Skeletal muscle satellite cell (primary cell): ENCODE measurements at regions not wholly inside any gene's neighbourhood (a gene's known extent, or its start where the extent isn't known, plus 50 kb on each side); places are given as distances from the start of the nearest gene placed in this dataset.

Experiments
- H3K27me3 ChIP-seq: 2 replicates; pipeline ENCODE4 v1.7.0; 2013; ENCODE audit warnings: low read length; ENCODE audit not compliant: control insufficient read depth, insufficient read depth
- H3K36me3 ChIP-seq: 2 replicates; pipeline ENCODE4 v1.7.0; 2013; ENCODE audit warnings: mild to moderate bottlenecking, control low read depth, low read length; ENCODE audit not compliant: insufficient read depth
- H3K4me1 ChIP-seq: 2 replicates; pipeline ENCODE4 v1.7.0; 2013; ENCODE audit warnings: low read length; ENCODE audit not compliant: control insufficient read depth, insufficient read depth
- H3K4me2 ChIP-seq: 2 replicates; pipeline ENCODE4 v1.7.0; 2013; ENCODE audit warnings: mild to moderate bottlenecking, low read length
- H3K4me3 ChIP-seq: 2 replicates; pipeline ENCODE4 v1.7.0; 2013; ENCODE audit warnings: low read length
- H3K9ac ChIP-seq: 2 replicates; pipeline ENCODE4 v1.7.0; 2013; ENCODE audit warnings: mild to moderate bottlenecking, low read depth, low read length, moderate library complexity
- H3K9me3 ChIP-seq: replicated peaks from 2 replicates; pipeline ENCODE4 v1.7.0; 2013; ENCODE audit warnings: mild to moderate bottlenecking, control low read depth, low read length

DNA sequence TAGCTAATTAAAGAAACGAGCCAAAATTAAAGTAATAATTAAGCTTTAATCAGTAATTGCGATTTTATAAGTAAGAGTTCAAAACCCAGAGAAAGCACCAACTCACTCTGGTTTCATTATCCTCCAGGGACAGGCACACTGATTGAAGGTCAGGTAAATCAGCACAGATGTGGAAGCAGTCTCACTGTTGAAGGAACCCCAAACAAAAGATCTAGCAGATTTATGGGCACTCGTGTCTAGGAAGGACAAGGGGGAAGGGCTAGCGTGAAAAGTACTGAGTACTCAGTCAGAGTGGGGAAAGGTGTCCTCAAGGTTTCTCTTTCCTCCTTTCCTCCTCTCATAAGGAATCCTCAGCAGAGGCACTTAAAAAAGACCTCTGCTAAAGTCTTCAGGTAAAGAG is 320.1 kb downstream of the PYDC2 start:
- Histone ChIP-seq H3K9me3 (no peaks in the 10 kb centered on the region), H3K4me1 (peaks cover 5% of the 10 kb centered on the region), H3K27me3 (no peaks in the 10 kb centered on the region), H3K4me2 (no peak overlapping the region), H3K9ac (no peak overlapping the region), H3K4me3 (no peak overlapping the region), H3K36me3 (no peaks in the 10 kb centered on the region)

DNA sequence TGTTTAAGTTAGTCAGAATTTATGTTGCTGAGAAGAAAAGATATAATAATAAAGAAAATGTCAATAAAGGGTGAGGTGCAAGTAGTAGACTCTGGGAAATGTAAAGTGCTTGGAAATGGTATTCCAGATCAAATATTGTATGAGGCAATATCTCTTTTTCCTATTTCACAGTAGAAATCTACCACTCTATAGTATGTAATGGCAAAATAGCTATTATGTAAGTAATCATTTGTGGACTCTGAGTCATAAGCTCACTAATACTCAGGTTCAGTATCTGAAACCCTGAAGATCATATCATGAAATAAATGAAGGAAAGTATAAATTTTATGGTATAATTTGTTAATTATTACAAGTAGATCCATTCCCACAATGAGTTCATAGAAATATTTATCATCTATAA is 322.1 kb downstream of the PYDC2 start:
- no peaks in the 10 kb centered on the region for H3K36me3 ChIP-seq
- H3K27me3 ChIP-seq, result no peaks in the 10 kb centered on the region
- H3K9me3 ChIP-seq, result no peaks in the 10 kb centered on the region
- H3K4me1 ChIP-seq, result no peaks in the 10 kb centered on the region
- H3K4me2 ChIP-seq, result no peak overlapping the region
- no peak overlapping the region for H3K4me3 ChIP-seq
- no peak overlapping the region for H3K9ac ChIP-seq

DNA sequence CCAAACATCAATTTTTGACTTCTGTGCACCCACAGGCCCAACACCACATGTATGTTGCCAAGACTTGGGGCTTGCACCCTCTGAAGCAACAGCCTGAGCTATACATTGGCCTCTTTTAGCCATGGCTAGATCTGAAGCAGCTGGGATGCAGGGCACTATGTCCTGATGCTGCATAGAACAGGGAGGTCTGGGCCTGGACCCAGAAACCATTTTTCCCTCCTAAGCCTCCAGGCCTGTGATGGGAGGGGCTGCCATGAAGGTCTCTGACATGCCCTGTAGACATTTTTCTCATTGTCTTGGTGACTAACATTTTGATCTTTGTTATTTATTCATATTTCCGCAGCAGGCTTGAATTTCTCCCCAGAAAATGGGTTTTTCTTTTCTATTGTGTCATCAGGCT is 330.0 kb downstream of the PYDC2 start:
- H3K4me1 ChIP-seq, result no peaks in the 10 kb centered on the region
- no peaks in the 10 kb centered on the region for H3K36me3 ChIP-seq
- H3K27me3 ChIP-seq, result no peaks in the 10 kb centered on the region
- H3K4me3 ChIP-seq, result no peak overlapping the region
- H3K4me2 ChIP-seq, result no peak overlapping the region
- no peak overlapping the region for H3K9ac ChIP-seq
- H3K9me3 ChIP-seq, result no peaks in the 10 kb centered on the region

DNA sequence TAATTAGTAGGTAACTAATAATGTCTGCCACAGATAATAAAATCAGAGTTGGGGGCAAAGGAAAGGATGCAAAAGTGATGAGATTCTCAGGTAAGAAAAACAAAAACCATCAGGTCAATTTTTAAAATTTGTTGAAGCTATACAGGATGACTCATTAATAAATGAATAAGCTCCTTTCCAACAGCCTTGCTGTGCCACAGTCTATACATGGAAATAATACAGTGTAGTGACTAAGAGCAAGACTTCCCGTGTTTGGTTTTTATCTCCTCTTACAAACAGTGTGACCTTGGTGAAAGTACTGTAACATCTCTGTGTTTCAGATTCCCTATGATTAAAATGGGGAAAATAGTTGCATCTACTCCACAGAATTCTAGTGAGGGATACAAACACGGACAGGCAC is 331.6 kb downstream of the PYDC2 start:
- no peaks in the 10 kb centered on the region for H3K9me3 ChIP-seq
- no peak overlapping the region for H3K4me3 ChIP-seq
- no peaks in the 10 kb centered on the region for H3K27me3 ChIP-seq
- H3K4me1 ChIP-seq, result no peaks in the 10 kb centered on the region
- no peak overlapping the region for H3K4me2 ChIP-seq
- H3K36me3 ChIP-seq, result no peaks in the 10 kb centered on the region
- no peak overlapping the region for H3K9ac ChIP-seq

DNA sequence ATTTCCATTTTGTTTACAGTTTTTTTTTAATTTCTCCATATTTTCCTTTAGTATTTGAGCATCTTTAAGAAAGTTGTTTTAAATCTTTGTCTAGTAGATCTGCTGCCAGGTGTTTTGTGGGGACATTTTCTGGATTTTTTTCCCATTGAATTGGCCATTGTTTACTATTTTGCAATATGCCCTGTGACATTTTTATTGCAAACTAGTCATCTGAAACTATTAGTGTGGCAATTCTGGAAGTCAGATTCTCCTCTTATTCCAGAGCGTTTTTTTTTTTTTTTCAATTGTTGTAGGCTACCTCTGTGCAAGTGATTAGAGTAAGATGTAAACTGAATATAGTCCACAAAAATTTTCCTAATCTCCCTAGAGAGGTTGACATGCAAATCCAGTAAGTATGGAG is 334.2 kb downstream of the PYDC2 start:
- H3K9ac ChIP-seq, result no peak overlapping the region
- H3K9me3 ChIP-seq, result no peaks in the 10 kb centered on the region
- no peak overlapping the region for H3K4me3 ChIP-seq
- no peaks in the 10 kb centered on the region for H3K36me3 ChIP-seq
- no peaks in the 10 kb centered on the region for H3K4me1 ChIP-seq
- H3K27me3 ChIP-seq, result no peaks in the 10 kb centered on the region
- H3K4me2 ChIP-seq, result no peak overlapping the region

DNA sequence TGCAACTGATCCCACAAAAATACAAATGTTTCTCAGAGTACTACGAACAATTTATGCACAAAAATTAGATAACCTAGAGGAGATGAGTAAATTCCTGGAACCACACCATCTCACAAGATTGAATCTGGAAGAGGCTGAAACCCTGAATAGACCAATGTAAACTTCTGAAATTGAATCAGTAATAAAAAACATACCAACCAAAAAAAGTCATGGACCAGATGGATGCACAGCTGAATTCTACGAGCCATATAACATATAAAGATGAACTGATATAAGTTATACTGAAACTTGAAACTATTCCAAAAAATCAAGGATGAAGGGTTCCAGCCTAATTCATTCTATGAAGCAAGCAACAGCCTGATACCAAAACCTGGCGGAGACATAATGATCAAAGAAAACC is 336.3 kb downstream of the PYDC2 start:
- Histone ChIP-seq H3K4me3 (no peak overlapping the region), H3K4me2 (no peak overlapping the region), H3K4me1 (no peaks in the 10 kb centered on the region), H3K36me3 (no peaks in the 10 kb centered on the region), H3K9ac (no peak overlapping the region), H3K27me3 (no peaks in the 10 kb centered on the region), H3K9me3 (no peaks in the 10 kb centered on the region)

DNA sequence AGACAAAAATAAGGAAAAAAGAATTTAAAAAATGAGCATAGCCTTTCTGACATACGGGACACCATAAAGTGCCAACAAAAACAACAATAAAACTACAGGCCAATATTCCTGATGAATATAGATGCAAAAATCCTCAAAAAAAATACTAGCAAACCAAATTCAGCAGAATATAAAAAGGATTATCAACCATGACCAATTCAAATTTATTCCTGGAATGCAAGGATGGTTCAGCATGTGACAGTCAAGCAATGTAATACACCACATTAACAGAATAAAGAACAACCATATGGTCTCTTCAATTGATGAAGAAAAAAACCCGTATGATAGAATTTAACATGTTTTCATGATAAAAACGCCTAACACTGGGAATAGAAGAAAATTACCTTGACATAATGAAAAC is 341.7 kb downstream of the PYDC2 start:
- H3K36me3 ChIP-seq, result no peaks in the 10 kb centered on the region
- H3K4me1 ChIP-seq, result no peaks in the 10 kb centered on the region
- H3K27me3 ChIP-seq, result no peaks in the 10 kb centered on the region
- H3K4me3 ChIP-seq, result no peak overlapping the region
- H3K4me2 ChIP-seq, result no peak overlapping the region
- no peak overlapping the region for H3K9ac ChIP-seq
- H3K9me3 ChIP-seq, result no peaks in the 10 kb centered on the region

DNA sequence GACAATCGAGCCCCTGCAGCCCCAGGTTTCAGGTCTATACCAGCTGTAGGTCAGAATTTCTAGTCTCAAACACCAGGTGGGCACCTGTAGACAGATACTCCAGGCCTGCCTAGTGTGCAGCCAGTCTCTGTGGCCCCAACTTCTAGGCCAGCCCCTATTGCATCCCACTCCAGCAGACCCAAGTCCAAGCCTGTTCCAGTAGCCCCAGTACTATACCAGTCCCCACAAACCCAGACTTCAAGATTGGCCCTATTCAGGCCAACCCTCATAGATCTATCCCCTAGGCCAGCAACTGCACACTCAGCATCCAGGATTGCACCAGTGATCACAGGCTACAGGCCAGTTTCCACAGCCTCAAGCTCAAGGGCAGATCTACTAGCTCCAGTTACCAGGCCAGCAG is 344.0 kb downstream of the PYDC2 start:
- Histone ChIP-seq H3K4me1 (no peaks in the 10 kb centered on the region), H3K9me3 (no peaks in the 10 kb centered on the region), H3K4me2 (no peak overlapping the region), H3K27me3 (no peaks in the 10 kb centered on the region), H3K9ac (no peak overlapping the region), H3K4me3 (no peak overlapping the region), H3K36me3 (no peaks in the 10 kb centered on the region)

DNA sequence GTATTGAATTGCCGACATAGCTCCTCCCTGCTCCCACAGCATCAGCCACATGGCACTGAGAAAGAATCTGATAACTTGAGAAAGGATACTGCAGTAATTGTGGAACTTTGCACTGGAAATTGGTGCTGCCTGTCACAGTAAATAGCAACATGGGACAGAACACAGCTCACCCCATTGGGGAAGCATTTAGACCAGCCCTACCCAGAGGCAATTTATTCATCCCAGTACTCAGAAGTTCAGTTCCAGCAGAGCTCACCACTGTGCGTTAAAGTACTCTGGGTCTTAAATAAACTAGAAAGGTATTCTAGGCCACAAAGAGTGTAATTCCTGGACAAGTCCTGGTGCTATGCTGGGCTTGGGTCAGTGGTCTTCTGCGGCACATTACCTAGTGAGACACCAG is 347.1 kb downstream of the PYDC2 start:
- no peak overlapping the region for H3K4me2 ChIP-seq
- no peak overlapping the region for H3K4me3 ChIP-seq
- no peaks in the 10 kb centered on the region for H3K4me1 ChIP-seq
- no peaks in the 10 kb centered on the region for H3K9me3 ChIP-seq
- no peaks in the 10 kb centered on the region for H3K27me3 ChIP-seq
- no peak overlapping the region for H3K9ac ChIP-seq
- H3K36me3 ChIP-seq, result no peaks in the 10 kb centered on the region

DNA sequence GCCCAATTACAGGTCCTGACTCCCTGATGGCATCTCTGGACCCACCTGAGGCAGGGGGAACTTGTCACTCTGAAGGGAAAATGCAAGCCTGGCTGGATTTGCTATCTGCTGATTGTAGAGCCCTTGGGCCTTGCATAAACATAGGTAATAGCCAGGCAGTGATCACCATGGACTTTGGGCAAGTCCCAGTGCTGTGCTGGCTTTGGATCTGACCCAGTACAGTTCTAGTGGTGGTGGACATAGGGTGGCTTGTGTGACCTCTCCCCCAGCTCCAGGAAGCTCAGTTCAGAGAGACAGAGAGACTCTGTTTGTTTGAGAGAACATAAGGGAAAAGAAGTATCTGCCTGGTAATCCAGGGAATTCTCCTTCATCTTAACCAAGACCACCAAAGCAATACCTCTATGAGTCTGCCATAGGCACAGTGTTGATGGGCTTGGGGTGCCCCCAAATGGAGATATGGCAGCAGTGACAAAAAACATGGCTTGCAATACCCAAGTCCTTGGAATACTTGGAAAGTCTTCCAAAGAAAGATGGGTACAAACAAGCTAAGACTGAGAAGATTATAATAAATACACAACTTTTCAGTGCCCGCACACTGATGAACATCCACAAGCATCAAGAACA is 348.5 kb downstream of the PYDC2 start:
- H3K9ac ChIP-seq, result no peak overlapping the region
- no peaks in the 10 kb centered on the region for H3K4me1 ChIP-seq
- H3K27me3 ChIP-seq, result no peaks in the 10 kb centered on the region
- H3K4me2 ChIP-seq, result no peak overlapping the region
- no peaks in the 10 kb centered on the region for H3K9me3 ChIP-seq
- H3K4me3 ChIP-seq, result no peak overlapping the region
- no peaks in the 10 kb centered on the region for H3K36me3 ChIP-seq

DNA sequence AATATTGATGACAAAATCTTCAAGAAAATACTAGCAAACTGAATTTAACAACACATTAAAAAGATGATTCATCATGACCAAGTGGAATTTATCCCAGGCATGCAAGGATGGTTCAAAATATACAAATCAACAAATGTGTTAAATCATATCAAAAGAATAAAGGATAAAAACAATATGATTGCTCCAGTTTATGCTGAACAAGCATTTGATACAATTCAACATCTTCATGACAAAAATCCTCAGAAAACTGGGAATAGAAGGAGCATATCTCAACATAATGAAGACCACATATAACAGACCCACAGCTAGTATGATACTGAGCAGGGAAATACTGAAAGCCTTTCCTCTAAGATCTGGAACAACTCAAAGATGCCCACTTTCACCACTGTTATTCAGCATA is 352.3 kb downstream of the PYDC2 start:
- no peaks in the 10 kb centered on the region for H3K27me3 ChIP-seq
- no peak overlapping the region for H3K4me3 ChIP-seq
- no peaks in the 10 kb centered on the region for H3K36me3 ChIP-seq
- H3K9me3 ChIP-seq, result no peaks in the 10 kb centered on the region
- no peaks in the 10 kb centered on the region for H3K4me1 ChIP-seq
- H3K4me2 ChIP-seq, result no peak overlapping the region
- H3K9ac ChIP-seq, result no peak overlapping the region

DNA sequence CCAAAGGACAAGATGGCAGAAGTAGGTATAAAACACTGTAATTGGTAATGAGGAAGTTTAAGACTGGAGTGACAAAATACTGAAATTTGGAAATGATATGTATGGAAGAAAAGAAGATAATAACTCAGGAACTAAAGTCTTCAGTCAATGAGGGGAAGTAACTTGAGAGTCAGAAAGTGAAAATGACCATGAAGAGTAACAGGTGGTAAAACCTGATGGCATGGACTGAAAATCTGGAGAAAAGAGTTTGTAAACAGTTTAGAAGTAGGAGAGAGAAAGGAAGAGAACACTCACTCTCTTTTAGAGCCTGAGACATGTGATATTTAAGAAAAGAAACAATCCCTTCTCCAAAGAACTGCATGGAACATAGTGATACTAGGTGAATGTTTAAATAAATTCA is 387.9 kb downstream of the PYDC2 start:
- no peaks in the 10 kb centered on the region for H3K9me3 ChIP-seq
- H3K9ac ChIP-seq, result no peak overlapping the region
- H3K4me2 ChIP-seq, result no peak overlapping the region
- no peaks in the 10 kb centered on the region for H3K27me3 ChIP-seq
- H3K36me3 ChIP-seq, result no peaks in the 10 kb centered on the region
- no peaks in the 10 kb centered on the region for H3K4me1 ChIP-seq
- no peak overlapping the region for H3K4me3 ChIP-seq
